ENCODE measurements at regions not wholly inside any gene's neighbourhood (a gene's known extent, or its start where the extent isn't known, plus 50 kb on each side); places are given as distances from the start of the nearest gene placed in this dataset.

DNA sequence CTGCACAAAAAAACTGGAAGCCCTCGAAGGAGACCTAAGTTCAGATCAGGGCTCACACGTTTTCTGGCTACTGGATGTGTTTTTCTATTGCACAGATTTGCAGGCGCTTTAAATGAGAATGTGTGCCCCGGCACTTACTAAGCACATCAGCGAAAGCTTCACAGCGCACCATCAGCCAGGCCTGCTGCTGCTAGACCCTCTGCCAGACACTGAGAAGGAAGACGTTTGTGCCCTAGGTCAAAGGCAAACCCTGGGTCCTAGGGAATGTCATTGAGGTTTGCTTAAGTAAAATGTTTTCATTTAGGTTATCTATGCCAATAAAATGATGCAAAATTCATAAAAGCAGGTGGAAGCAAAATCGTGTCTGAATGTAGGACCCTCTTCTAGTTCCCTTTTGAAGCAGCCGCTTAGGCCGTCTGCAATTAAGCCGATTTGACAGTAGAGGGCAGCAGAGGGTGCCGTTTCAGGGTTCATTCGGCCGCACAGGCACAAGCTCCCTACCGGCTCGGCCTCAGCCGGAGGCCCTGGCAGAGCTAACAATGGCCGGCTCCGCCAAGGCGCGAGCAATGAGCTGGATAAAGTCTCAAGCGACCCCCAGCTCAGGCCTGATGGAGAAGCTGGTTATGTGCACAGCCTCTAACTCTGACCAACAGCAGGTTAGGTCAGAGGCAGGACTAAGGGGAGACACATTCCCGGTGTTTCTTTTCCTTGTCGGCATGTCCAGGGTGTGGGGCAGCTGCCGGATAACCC lies 107.2 kb upstream of the FOXA2 start:
- Histone ChIP-seq H3K36me3 (ENCODE audit: control insufficient read depth, insufficient read depth, low read length) (no peaks in the 10 kb centered on the region), H3K27ac (ENCODE audit: extremely low read depth, low read depth, low read length) (no peak overlapping the region; the same call in 2 of the 3 replicates), H3K4me1 (replicated peaks in 1 of 2; ENCODE audit: control insufficient read depth in 2 of 2, insufficient read depth in 2 of 2, low read length in 2 of 2) (peaks cover 0 to 3% of the 10 kb centered on the region in 2 experiments; a peak in 3 of 5 replicates), H3K79me2 (ENCODE audit: control insufficient read depth, insufficient read depth, low read length) (no peaks in the 10 kb centered on the region), H3K9ac (ENCODE audit: insufficient read depth in 1 of 2, low read depth in 2 of 2, low read length in 2 of 2) (peak overlapping the region in 1 of 2 experiments; percentile 49; a peak in 1 of 4 replicates), H2AFZ (ENCODE audit: low read depth, low read length) (peak overlapping the region; percentile 94), H3K4me3 (no peak overlapping the region), H3K9me3 (replicated peaks; ENCODE audit: control insufficient read depth, insufficient read depth, low read depth, low read length) (no peaks in the 10 kb centered on the region), H3K9me1 (ENCODE audit: control insufficient read depth, insufficient read depth, low read length) (no peaks in the 10 kb centered on the region), H4K20me1 (replicated peaks; ENCODE audit: control insufficient read depth, insufficient read depth, low read length) (no peaks in the 10 kb centered on the region), H3K27me3 (ENCODE audit: control insufficient read depth in 2 of 2, insufficient read depth in 2 of 2, low read length in 2 of 2) (no peaks in the 10 kb centered on the region; a peak in 1 of 5 replicates), H3K4me2 (ENCODE audit: insufficient read depth, low read length) (peak overlapping the region; percentile 66)
- ChIA-PET POLR2A (interaction anchor here (0.6 to 0.7 kb wide), 3 partner anchors 346 to 609 kb away, joined by 3 to 4 read pairs (median 3); no protein-coding TSS in a partner anchor), CTCF (ENCODE audit: low intra/inter-chr PET ratio) (interaction anchor here (0.6 to 2.5 kb wide), 3 partner anchors 315 to 649 kb away, joined by 3 to 12 read pairs (median 4); no protein-coding TSS in a partner anchor)
- 9% methylated on average over 17 of the region's 25 CpGs for WGBS (ENCODE audit: insufficient coverage, low coverage, missing lambda C conversion rate)
- peak; percentile 82 for FAIRE-seq
- intact Hi-C loops (cut with micrococcal nuclease), result loop anchor here (1.0 to 10.0 kb wide), 4 partner anchors 93 to 649 kb away; no protein-coding TSS in a partner anchor
- BruUV-seq (replicated peaks), result no TSS peak
- peak; percentile 73 to 78 (median 74) for DNase-seq (ENCODE audit: extremely low read depth in 1 of 4, low spot score in 3 of 4)
- in situ Hi-C loops (cut with MboI), result loop anchor here (5.0 kb wide), 1 partner anchor 641 kb away; no protein-coding TSS in a partner anchor
- ATAC-seq, result peak; percentile 95
- TF ChIP-seq NFIX (CRISPR knock-in tag; IDR thresholded peaks at IDR 0.05; ENCODE audit: low read depth), result no peak
- no peak for TF ChIP-seq ZBTB7A (IDR thresholded peaks at IDR 0.05; ENCODE audit: borderline replicate concordance, control insufficient read depth, low read depth, low read length)
- TF ChIP-seq SMC3 (conservative IDR thresholded peaks at IDR 0.05; ENCODE audit: insufficient read depth, low read depth, low read length), result peak; percentile 69; the same call in 1 of the 2 replicates
- no peak for TF ChIP-seq EP400 (IDR thresholded peaks at IDR 0.05)
- TF ChIP-seq, protein P1, sequence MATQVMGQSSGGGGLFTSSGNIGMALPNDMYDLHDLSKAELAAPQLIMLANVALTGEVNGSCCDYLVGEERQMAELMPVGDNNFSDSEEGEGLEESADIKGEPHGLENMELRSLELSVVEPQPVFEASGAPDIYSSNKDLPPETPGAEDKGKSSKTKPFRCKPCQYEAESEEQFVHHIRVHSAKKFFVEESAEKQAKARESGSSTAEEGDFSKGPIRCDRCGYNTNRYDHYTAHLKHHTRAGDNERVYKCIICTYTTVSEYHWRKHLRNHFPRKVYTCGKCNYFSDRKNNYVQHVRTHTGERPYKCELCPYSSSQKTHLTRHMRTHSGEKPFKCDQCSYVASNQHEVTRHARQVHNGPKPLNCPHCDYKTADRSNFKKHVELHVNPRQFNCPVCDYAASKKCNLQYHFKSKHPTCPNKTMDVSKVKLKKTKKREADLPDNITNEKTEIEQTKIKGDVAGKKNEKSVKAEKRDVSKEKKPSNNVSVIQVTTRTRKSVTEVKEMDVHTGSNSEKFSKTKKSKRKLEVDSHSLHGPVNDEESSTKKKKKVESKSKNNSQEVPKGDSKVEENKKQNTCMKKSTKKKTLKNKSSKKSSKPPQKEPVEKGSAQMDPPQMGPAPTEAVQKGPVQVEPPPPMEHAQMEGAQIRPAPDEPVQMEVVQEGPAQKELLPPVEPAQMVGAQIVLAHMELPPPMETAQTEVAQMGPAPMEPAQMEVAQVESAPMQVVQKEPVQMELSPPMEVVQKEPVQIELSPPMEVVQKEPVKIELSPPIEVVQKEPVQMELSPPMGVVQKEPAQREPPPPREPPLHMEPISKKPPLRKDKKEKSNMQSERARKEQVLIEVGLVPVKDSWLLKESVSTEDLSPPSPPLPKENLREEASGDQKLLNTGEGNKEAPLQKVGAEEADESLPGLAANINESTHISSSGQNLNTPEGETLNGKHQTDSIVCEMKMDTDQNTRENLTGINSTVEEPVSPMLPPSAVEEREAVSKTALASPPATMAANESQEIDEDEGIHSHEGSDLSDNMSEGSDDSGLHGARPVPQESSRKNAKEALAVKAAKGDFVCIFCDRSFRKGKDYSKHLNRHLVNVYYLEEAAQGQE (IDR thresholded peaks at IDR 0.05; ENCODE audit: borderline replicate concordance), result peak; percentile 77
- TF ChIP-seq, protein P1 (CRISPR knock-in tag; IDR thresholded peaks at IDR 0.05; ENCODE audit: low read depth), result no peak
- TF ChIP-seq SMAD2 (IDR thresholded peaks at IDR 0.05; ENCODE audit: low read depth, low read length), result no peak
- no peak for TF ChIP-seq NR2C1 (IDR thresholded peaks at IDR 0.05)
- no peak for TF ChIP-seq NR2C1 (tag; IDR thresholded peaks at IDR 0.05)
- TF ChIP-seq, protein P2, sequence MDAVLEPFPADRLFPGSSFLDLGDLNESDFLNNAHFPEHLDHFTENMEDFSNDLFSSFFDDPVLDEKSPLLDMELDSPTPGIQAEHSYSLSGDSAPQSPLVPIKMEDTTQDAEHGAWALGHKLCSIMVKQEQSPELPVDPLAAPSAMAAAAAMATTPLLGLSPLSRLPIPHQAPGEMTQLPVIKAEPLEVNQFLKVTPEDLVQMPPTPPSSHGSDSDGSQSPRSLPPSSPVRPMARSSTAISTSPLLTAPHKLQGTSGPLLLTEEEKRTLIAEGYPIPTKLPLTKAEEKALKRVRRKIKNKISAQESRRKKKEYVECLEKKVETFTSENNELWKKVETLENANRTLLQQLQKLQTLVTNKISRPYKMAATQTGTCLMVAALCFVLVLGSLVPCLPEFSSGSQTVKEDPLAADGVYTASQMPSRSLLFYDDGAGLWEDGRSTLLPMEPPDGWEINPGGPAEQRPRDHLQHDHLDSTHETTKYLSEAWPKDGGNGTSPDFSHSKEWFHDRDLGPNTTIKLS (IDR thresholded peaks at IDR 0.05; ENCODE audit: borderline replicate concordance, low read depth), result no peak
- TF ChIP-seq ZNF764 (CRISPR knock-in tag; IDR thresholded peaks at IDR 0.05; ENCODE audit: low read depth), result peak; percentile 81
- no peak for TF ChIP-seq MED1 (CRISPR knock-in tag; IDR thresholded peaks at IDR 0.05; ENCODE audit: borderline replicate concordance)

Measured in K562 (cell line).